ENCODE measurements at regions not wholly inside any gene's neighbourhood (a gene's known extent, or its start where the extent isn't known, plus 50 kb on each side); places are given as distances from the start of the nearest gene placed in this dataset.

GRCh38 chr21:38997051-38997842 lies 186.0 kb downstream of the PSMG1 start:
- DNase-seq, result no peak

- DNase-seq, result no peak
Measured at GRCh38 chr21:38996355-38996754, 186.9 kb downstream of the PSMG1 start.

- no peak for DNase-seq
Measured at GRCh38 chr21:38995731-38996130, 187.5 kb downstream of the PSMG1 start.

GRCh38 chr21:38995071-38995669 lies 188.1 kb downstream of the PSMG1 start:
- DNase-seq, result no peak

GRCh38 chr21:38994042-38994441 lies 188.3 kb downstream of the ETS2 start:
- DNase-seq, result no peak

GRCh38 chr21:38993561-38993960 lies 187.8 kb downstream of the ETS2 start:
- DNase-seq, result no peak

GRCh38 chr21:38992737-38993136 lies 187.0 kb downstream of the ETS2 start:
- DNase-seq, result no peak

GRCh38 chr21:38990424-38990794 lies 184.7 kb downstream of the ETS2 start:
- DNase-seq, result no peak

GRCh38 chr21:38989745-38990423 lies 184.2 kb downstream of the ETS2 start:
- no peak for DNase-seq

GRCh38 chr21:38989379-38989744 lies 183.6 kb downstream of the ETS2 start:
- no peak for DNase-seq

- DNase-seq, result no peak
Measured at GRCh38 chr21:38988509-38989378, 183.0 kb downstream of the ETS2 start.

GRCh38 chr21:38987633-38988508 lies 182.1 kb downstream of the ETS2 start:
- DNase-seq, result no peak

- no peak for DNase-seq
Measured at GRCh38 chr21:38986806-38987632, 181.3 kb downstream of the ETS2 start.

GRCh38 chr21:38986406-38986805 lies 180.7 kb downstream of the ETS2 start:
- no peak for DNase-seq

- DNase-seq, result peak; percentile 62 to 65
Measured at GRCh38 chr21:38985568-38986378, 180.0 kb downstream of the ETS2 start.

GRCh38 chr21:38984982-38985567 lies 179.3 kb downstream of the ETS2 start:
- no peak for DNase-seq

GRCh38 chr21:38984568-38984967 lies 178.8 kb downstream of the ETS2 start:
- no peak for DNase-seq

GRCh38 chr21:38983560-38983959 lies 177.8 kb downstream of the ETS2 start:
- DNase-seq, result no peak

- no peak for DNase-seq
Measured at GRCh38 chr21:38982804-38983203, 177.1 kb downstream of the ETS2 start.

GRCh38 chr21:38982096-38982495 lies 176.4 kb downstream of the ETS2 start:
- DNase-seq, result no peak

Measured in activated CD4-positive, alpha-beta T cell treated with anti-CD3 and anti-CD28 coated beads, Interleukin-2, amount 50 U/mL, for 48 hours (primary cell).